Pancreas (tissue), 10 donors: ENCODE measurements at regions not wholly inside any gene's neighbourhood (a gene's known extent, or its start where the extent isn't known, plus 50 kb on each side); places are given as distances from the start of the nearest gene placed in this dataset.

ENCODE experiments used
- ATAC-seq, 4 donors: fragments of 200-7000 bp; cut with Tn5 transposase; one replicate each; pipeline versions ENCODE4 v1.8.0 to v1.9.1; 2020; ENCODE audit warnings: mild to moderate bottlenecking in 4 of 4, moderate library complexity in 4 of 4
- DNase-seq, 6 donors: peaks; one replicate each; pipeline ENCODE4 v3.0.0-alpha.2; 2020
- FAIRE-seq: peaks from 2 replicates; lab custom pipeline; 2012; peaks lifted over from hg19 to GRCh38; lab: Jason Lieb, UNC
- H3K27ac ChIP-seq, 4 donors: fragments of 200-600 bp; sonication (generic); 1 replicate in 3 of 4; 2 replicates in 1 of 4; pipeline versions ENCODE4 v1.5.0 to v1.8.0; 2020
- H3K27me3 ChIP-seq, 4 donors: fragments of 200-600 bp; one replicate each; pipeline ENCODE4 v1.8.0; 2021
- H3K36me3 ChIP-seq, 3 donors: fragments of 200-600 bp; sonication (generic) in 1 of 3; one replicate each; pipeline versions ENCODE4 v1.5.0 to v1.8.0; 2020 to 2021
- H3K4me1 ChIP-seq, 3 donors: fragments of 200-600 bp; one replicate each; pipeline ENCODE4 v1.8.0; 2021
- H3K4me3 ChIP-seq, 4 donors: fragments of 200-600 bp; sonication (generic) in 2 of 4; one replicate each; pipeline versions ENCODE4 v1.5.0 to v1.8.0; 2020 to 2021
- H3K9me3 ChIP-seq, 4 donors: fragments of 200-600 bp; one replicate each; pipeline ENCODE4 v1.8.0; 2021
- WGBS, 2 donors: extraction: QIAGEN DNeasy Blood & Tissue Kit; methylation state at CpG; one replicate each; pipeline ENCODE4 v1.1.7; 2013; 5-methylcytosine and 5-hydroxymethylcytosine counted together
- intact Hi-C, 3 donors: fragments of 100-400 bp; cut with DNase I; formaldehyde crosslinking; loops; one replicate each; pipeline versions ENCODE4 v1.11.1 to v1.14.2; 2022
- TF ChIP-seq, protein P1 (sequence below), 4 donors: fragments of 200-600 bp; sonication (generic) in 3 of 4; IDR thresholded peaks; one replicate each; pipeline versions ENCODE4 v1.5.0 to v1.8.0; 2021; ENCODE audit warnings: antibody characterized with exemption in 4 of 4
- donor health status: healthy with polysubstance abuse.
- donor health status: DM: no; HTN: no; CAD: no; lungs with moderate emphysema.
- donor health status: DM: no; HTN: no; CAD: no.
- donor health status: control.
- donor health status: control.
- donor health status: Bipolar disorder and iron deficiency.
- donor health status: DM: yes; HTN: yes; CAD: no.
- donor health status: DM: no; HTN: no; CAD: no.
- donor health status: DM: no; HTN: no; CAD: no.
- donor health status: DM: yes; HTN: yes; CAD: no.

DNA sequence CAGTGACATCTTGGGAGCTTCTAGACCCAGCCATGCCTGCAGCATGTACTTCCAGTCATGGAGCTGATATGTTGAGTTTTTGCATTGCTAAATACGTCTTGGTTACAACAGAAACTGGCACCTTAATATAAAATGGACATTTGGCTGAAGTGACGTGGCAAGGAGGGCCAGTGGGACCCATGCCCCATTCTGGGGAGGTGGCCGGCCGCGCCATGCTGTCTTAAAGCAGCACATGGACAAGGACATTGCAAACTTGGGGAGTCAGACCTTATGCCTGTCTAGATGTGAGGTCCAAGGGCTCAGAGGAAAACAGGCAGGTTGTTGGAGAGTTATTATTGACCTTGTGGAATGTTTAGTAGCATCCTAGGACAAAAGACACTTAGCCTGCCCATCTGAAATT, 588.0 kb upstream of the CDH4 start:
- WGBS, 2 donors: 70 to 77% methylated on average over 5 of the region's 5 CpGs
- no peaks in the 10 kb centered on the region for H3K9me3 ChIP-seq
- no peak overlapping the region for H3K27ac ChIP-seq
- no peak for DNase-seq
- FAIRE-seq: no peak
- no peaks in the 10 kb centered on the region for H3K4me1 ChIP-seq
- H3K36me3 ChIP-seq: no peaks in the 10 kb centered on the region
- H3K4me3 ChIP-seq: no peak overlapping the region
- intact Hi-C loops: no loop called here
- no peak for ATAC-seq
- no peaks in the 10 kb centered on the region for H3K27me3 ChIP-seq
- TF ChIP-seq, protein P1, sequence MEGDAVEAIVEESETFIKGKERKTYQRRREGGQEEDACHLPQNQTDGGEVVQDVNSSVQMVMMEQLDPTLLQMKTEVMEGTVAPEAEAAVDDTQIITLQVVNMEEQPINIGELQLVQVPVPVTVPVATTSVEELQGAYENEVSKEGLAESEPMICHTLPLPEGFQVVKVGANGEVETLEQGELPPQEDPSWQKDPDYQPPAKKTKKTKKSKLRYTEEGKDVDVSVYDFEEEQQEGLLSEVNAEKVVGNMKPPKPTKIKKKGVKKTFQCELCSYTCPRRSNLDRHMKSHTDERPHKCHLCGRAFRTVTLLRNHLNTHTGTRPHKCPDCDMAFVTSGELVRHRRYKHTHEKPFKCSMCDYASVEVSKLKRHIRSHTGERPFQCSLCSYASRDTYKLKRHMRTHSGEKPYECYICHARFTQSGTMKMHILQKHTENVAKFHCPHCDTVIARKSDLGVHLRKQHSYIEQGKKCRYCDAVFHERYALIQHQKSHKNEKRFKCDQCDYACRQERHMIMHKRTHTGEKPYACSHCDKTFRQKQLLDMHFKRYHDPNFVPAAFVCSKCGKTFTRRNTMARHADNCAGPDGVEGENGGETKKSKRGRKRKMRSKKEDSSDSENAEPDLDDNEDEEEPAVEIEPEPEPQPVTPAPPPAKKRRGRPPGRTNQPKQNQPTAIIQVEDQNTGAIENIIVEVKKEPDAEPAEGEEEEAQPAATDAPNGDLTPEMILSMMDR (IDR thresholded peaks at IDR 0.05): no peak

DNA sequence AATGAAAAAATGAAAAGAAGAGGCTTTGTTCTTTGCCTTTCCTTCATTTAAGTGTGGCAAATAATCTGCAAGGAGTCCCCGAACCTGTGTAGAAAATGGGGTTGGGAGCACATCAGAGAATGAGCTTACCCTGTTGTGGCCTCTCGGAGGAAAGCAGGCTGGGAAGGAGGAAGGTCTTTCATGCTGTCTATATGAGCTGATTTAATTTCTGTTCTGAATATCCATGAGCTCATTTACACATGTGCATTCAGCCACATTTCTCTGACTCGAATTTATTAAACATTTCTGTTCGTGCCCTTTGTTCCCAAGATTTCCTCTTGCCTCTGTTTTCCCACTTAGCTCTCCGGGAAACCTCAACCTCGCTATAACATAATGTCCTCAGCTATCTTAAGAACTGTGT, 584.4 kb upstream of the CDH4 start:
- no peak for ATAC-seq
- Histone ChIP-seq H3K4me3 (no peak overlapping the region), H3K27ac (no peak overlapping the region), H3K4me1 (no peaks in the 10 kb centered on the region), H3K9me3 (no peaks in the 10 kb centered on the region), H3K27me3 (no peaks in the 10 kb centered on the region), H3K36me3 (no peaks in the 10 kb centered on the region)
- intact Hi-C loops: no loop called here
- WGBS, 2 donors: 45 to 60% methylated on average over 6 of the region's 6 CpGs
- DNase-seq: no peak
- TF ChIP-seq, protein P1 (IDR thresholded peaks at IDR 0.05): no peak
- FAIRE-seq: no peak

DNA sequence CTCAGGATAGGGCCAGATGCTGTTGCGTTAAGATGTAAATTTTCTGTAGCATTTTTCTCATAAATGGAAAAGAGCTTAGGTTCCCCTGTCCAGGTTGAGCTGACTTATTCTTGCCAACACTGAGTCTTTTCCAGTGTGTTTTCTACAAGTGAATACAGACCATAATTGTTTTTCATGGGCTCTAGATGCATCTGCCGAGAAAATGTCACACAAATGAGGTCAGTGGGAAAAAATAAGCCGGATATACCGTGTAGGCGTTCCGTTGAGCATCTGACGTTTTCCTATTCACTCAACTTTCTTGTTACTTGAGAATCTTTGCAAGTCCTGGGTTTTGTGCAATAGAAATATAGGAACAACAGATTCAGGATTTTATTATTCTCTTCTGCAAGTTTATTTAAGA, 582.9 kb upstream of the CDH4 start:
- WGBS, 2 donors: 59 to 72% methylated on average over 7 of the region's 7 CpGs
- H3K27me3 ChIP-seq: no peaks in the 10 kb centered on the region
- H3K9me3 ChIP-seq: no peaks in the 10 kb centered on the region
- intact Hi-C loops: no loop called here
- no peak overlapping the region for H3K27ac ChIP-seq
- H3K4me1 ChIP-seq: no peaks in the 10 kb centered on the region
- ATAC-seq: no peak
- DNase-seq: no peak
- no peak overlapping the region for H3K4me3 ChIP-seq
- no peak for FAIRE-seq
- TF ChIP-seq, protein P1 (IDR thresholded peaks at IDR 0.05): no peak
- no peaks in the 10 kb centered on the region for H3K36me3 ChIP-seq

DNA sequence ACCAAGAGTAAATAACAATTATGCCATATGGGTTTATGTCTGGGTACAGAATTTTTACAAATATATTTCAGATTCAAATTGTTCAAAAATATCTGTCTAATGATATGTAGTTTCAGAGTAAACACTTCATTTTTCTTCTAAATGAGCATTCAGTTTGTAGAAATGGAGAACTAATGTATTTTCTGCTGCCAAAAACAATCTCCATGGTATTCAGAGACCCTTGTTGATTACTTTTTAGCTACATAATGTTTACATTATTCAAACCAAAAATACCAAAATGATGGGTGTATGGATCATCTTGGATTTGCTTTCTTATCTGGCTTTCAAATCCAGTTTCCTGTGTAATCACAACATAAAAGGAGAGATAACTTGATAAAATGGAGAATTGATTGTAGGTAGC, 576.0 kb upstream of the CDH4 start:
- no peak for FAIRE-seq
- no peak overlapping the region for H3K4me3 ChIP-seq
- peaks cover 0 to 7% (median 0%) of the 10 kb centered on the region in 4 donors for H3K27me3 ChIP-seq
- H3K27ac ChIP-seq: no peak overlapping the region
- no peak for DNase-seq
- TF ChIP-seq, protein P1 (IDR thresholded peaks at IDR 0.05): no peak
- no peaks in the 10 kb centered on the region for H3K4me1 ChIP-seq
- H3K36me3 ChIP-seq: no peaks in the 10 kb centered on the region
- ATAC-seq: no peak
- intact Hi-C loops: no loop called here
- no peaks in the 10 kb centered on the region for H3K9me3 ChIP-seq

DNA sequence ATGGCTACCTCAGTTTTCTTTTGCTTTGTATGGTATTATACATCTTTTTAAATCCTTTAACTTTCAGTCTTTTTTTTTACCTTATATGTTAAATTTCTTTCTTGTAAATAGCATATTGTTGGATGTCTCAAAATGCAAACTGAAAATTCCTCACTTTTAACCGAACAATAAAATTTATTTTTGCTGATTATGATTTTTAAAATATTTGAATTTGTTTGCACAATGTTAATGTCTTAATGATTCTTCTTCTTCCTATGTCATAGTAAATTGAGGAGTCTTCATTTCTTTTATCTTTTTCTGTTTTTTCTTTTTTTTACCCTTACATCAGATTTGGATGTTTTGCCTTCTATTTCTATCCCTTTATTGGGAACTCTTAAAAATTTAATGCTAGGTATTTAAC, 574.2 kb upstream of the CDH4 start:
- DNase-seq: no peak
- WGBS, 2 donors: 70 to 83% methylated on average over 1 of the region's 1 CpG
- TF ChIP-seq, protein P1 (IDR thresholded peaks at IDR 0.05): no peak
- H3K4me1 ChIP-seq: no peaks in the 10 kb centered on the region
- H3K27ac ChIP-seq: no peak overlapping the region
- no peaks in the 10 kb centered on the region for H3K9me3 ChIP-seq
- FAIRE-seq: no peak
- intact Hi-C loops: no loop called here
- no peak for ATAC-seq
- peaks cover 0 to 18% (median 0%) of the 10 kb centered on the region in 4 donors for H3K27me3 ChIP-seq
- no peak overlapping the region for H3K4me3 ChIP-seq
- no peaks in the 10 kb centered on the region for H3K36me3 ChIP-seq
